Cardiac fibroblast (primary cell): ENCODE measurements at regions not wholly inside any gene's neighbourhood (a gene's known extent, or its start where the extent isn't known, plus 50 kb on each side); places are given as distances from the start of the nearest gene placed in this dataset.

ENCODE experiments used
- DNase-seq, 2 donors: peaks; one replicate each; pipeline versions ENCODE4 v3.0.0 to v3.0.0-alpha.2; 2010; ENCODE audit warnings: low read depth in 2 of 2
- H3K4me3 ChIP-seq, 2 donors: replicated peaks in 1 of 2; 1 replicate in 1 of 2; 2 replicates in 1 of 2; pipeline ENCODE4 v1.5.1; 2011; ENCODE audit warnings: low read depth in 2 of 2, low read length in 2 of 2, mild to moderate bottlenecking in 2 of 2, moderate library complexity in 1 of 2
- TF ChIP-seq, protein P1 (sequence below): IDR thresholded peaks from one replicate; pipeline ENCODE4 v1.5.1; 2011; ENCODE audit warnings: low read depth, mild to moderate bottlenecking, low read length, inconsistent platforms

DNA sequence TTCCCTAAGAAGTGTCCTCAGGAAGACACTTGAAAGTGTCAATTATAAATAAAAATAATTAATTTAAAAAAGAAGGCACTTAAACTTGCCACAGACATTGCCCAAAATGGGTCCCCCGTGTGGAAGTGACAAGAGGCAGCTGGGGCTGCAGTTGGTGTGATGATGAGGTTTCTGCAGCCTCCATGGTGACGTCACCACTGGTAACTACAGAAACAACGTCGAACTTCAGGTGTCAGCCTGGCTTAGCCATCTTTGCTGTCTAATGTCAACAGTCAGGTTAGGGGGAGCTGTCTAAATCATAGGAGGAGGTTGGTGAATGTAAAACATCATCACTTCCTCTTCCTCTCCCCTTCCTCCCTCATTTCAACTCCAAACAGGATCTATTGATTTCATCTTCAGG, 328.6 kb downstream of the MN1 start:
- TF ChIP-seq, protein P1, sequence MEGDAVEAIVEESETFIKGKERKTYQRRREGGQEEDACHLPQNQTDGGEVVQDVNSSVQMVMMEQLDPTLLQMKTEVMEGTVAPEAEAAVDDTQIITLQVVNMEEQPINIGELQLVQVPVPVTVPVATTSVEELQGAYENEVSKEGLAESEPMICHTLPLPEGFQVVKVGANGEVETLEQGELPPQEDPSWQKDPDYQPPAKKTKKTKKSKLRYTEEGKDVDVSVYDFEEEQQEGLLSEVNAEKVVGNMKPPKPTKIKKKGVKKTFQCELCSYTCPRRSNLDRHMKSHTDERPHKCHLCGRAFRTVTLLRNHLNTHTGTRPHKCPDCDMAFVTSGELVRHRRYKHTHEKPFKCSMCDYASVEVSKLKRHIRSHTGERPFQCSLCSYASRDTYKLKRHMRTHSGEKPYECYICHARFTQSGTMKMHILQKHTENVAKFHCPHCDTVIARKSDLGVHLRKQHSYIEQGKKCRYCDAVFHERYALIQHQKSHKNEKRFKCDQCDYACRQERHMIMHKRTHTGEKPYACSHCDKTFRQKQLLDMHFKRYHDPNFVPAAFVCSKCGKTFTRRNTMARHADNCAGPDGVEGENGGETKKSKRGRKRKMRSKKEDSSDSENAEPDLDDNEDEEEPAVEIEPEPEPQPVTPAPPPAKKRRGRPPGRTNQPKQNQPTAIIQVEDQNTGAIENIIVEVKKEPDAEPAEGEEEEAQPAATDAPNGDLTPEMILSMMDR = no peak
- DNase-seq = no peak
- no peak overlapping the region for H3K4me3 ChIP-seq

DNA sequence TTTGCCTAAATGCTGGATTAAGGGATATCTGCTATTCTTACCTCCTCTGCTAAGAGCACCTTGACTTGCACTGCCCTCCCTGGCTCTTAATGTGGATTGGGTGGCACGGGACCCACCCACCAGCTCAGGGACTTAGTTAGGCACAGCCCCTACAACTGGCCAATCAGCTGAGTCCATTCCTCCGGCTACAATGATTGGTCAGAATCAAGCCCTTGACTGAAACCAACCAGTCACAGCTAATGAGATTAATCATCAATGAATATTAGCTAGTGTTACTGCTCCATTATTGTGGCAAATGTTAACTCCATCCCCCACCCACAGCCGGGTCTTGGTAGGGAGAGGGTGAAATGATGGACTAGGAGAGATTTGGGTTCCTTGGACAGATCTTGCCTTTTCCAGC, 328.0 kb downstream of the MN1 start:
- no peak overlapping the region for H3K4me3 ChIP-seq
- no peak for DNase-seq
- TF ChIP-seq, protein P1 = no peak

DNA sequence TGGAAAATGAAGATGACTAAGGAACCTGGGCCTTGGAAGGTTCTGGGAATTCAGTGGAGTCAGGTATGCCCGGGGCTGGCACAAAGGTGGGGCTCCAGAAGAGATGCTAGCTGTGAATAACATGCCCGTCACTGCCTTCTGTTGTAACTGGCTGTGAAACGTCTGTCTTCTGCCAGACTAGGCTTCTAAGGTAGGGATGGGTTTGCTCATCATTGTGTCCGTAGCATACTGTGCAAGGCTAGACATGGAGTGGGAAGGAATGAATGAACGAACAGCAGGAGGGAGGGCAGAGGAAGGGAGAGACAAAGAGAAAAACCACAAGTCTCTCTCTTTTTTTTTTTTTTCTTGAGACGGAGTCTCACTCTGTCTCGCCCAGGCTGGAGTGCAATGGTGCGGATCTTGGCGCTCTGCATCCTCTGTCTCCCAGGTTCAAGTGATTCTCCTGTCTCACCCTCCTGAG, 327.4 kb downstream of the MN1 start:
- TF ChIP-seq, protein P1 = no peak
- peak in 1 of 2 donors; percentile 55 for DNase-seq
- no peak overlapping the region for H3K4me3 ChIP-seq

DNA sequence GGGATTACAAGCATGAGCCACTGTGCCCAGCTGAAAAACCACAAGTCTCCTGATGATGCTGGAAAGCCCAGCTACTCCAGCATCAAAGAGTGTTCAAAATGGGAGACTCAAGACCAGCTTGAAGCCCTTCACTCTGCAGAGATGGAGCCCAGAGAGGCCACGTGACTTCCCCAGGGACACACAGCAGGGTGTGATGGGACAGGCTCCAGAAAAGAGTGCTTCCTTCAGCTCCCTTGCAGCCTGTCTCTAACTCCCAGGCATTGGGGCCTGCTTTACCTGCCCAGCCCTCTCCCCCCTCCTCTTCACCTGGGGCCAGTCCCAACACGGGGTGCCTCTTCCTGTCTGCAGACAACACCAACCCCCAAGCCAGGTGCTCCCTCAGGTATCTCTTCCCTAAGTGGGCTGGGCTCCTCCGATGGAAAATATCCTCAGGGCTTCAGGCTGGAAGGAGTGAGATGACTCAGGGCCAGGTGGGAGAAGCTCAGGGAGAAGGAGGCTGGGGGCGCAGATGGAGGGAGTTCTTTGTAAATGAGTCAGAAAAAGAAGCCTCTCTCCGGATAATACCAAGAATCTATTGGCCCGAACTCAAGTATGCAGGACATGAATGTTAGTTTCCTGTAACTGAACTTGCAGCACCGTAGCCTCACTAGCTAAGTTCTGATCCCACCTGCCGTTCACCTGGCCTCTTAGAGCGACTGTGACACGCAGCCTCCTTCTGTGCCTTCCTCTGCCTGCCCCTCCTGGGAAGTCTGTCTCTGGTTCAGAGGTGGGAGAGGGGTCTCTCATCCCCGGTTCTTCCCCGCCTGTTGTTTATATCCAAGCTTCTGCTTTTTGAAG, 326.6 kb downstream of the MN1 start:
- TF ChIP-seq, protein P1 = no peak
- DNase-seq = peak; percentile 86 to 97
- no peak overlapping the region for H3K4me3 ChIP-seq

DNA sequence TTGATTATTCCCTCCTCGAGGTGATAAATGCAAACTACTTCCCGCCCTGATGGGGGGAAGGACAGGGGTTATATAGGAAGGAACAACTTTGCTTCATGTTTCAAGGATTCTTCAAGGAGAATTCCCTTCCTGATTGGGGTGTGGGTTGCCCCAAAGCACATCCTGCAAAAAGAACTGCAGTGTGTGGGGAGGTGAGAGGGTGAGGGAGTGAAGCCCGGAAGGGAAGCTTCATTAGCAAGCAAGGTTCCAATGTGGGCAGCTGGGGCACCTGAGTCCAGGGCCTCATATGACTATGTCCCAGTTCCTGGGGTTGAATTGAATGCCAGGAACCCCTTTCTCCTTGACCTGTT, 326.0 kb downstream of the MN1 start:
- no peak for DNase-seq
- H3K4me3 ChIP-seq = no peak overlapping the region
- TF ChIP-seq, protein P1 = no peak

DNA sequence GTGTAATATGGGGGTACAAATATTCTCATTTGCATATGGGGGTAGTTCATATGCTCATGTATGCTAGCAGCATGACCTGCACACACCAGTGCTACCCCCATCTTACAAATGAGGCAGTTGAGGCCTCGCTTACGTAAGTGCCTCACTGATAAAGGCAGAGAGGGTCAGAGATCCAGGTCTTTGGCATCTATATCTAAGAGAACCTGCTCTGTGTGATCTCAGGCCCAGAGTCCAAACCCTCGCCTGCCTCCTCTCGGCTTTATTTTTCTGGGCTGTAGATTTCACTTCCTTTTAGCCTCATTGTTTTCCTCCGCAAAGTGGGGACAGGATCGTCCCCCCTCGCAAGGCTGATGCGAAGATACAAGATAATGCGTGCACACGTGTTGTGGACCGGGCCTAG, 325.2 kb downstream of the MN1 start:
- no peak overlapping the region for H3K4me3 ChIP-seq
- DNase-seq = no peak
- TF ChIP-seq, protein P1 = no peak
